H9 (cell line): ENCODE measurements at regions not wholly inside any gene's neighbourhood (a gene's known extent, or its start where the extent isn't known, plus 50 kb on each side); places are given as distances from the start of the nearest gene placed in this dataset.

ENCODE experiments used
- DNase-seq: peaks from one replicate; pipeline ENCODE4 v3.0.0-alpha.2; 2017
- H2AFZ ChIP-seq: one replicate; pipeline ENCODE4 v1.6.1; 2013; ENCODE audit warnings: mild to moderate bottlenecking, low read length, control low read depth, moderate library complexity
- H2AK5ac ChIP-seq: 2 replicates; pipeline ENCODE4 v1.6.1; 2013; ENCODE audit warnings: low read length, control low read depth, mixed read lengths; ENCODE audit not compliant: insufficient read length
- H2BK120ac ChIP-seq: one replicate; pipeline ENCODE4 v1.6.1; 2013; ENCODE audit warnings: low read depth, mild to moderate bottlenecking, low read length, control low read depth, inconsistent platforms; ENCODE audit not compliant: poor library complexity, severe bottlenecking
- H2BK12ac ChIP-seq: 2 replicates; pipeline ENCODE4 v1.6.1; 2013; ENCODE audit warnings: low read length, control low read depth, mixed read lengths, low read depth; ENCODE audit not compliant: insufficient read length
- H2BK15ac ChIP-seq: 2 replicates; pipeline ENCODE4 v1.6.1; 2013; ENCODE audit warnings: low read depth, low read length, control low read depth
- H2BK20ac ChIP-seq: one replicate; pipeline ENCODE4 v1.6.1; 2013; ENCODE audit warnings: low read depth, mild to moderate bottlenecking, low read length, control low read depth, inconsistent platforms; ENCODE audit not compliant: poor library complexity, severe bottlenecking
- H2BK5ac ChIP-seq: 2 replicates; pipeline ENCODE4 v1.6.1; 2013; ENCODE audit warnings: low read length, control low read depth, mixed read lengths; ENCODE audit not compliant: insufficient read length
- H3K14ac ChIP-seq: 2 replicates; pipeline ENCODE4 v1.6.1; 2013; ENCODE audit warnings: low read length, control low read depth; ENCODE audit not compliant: insufficient read depth
- H3K18ac ChIP-seq: 2 replicates; pipeline ENCODE4 v1.6.1; 2013; ENCODE audit warnings: low read depth, mild to moderate bottlenecking, mixed read lengths, low read length, control low read depth; ENCODE audit not compliant: insufficient read length
- H3K23ac ChIP-seq: 2 replicates; pipeline ENCODE4 v1.6.1; 2013; ENCODE audit warnings: low read length, control low read depth, mixed read lengths, low read depth; ENCODE audit not compliant: insufficient read length
- H3K23me2 ChIP-seq: 2 replicates; pipeline ENCODE4 v1.6.1; 2013; ENCODE audit warnings: low read depth, mild to moderate bottlenecking, mixed read lengths, low read length, control low read depth; ENCODE audit not compliant: insufficient read length, poor library complexity, severe bottlenecking
- H3K27ac ChIP-seq: 2 replicates; pipeline ENCODE4 v1.5.1; 2013; ENCODE audit warnings: low read length, control low read depth, mixed read lengths, low read depth; ENCODE audit not compliant: insufficient read length
- H3K27me3 ChIP-seq: 2 replicates; pipeline ENCODE4 v1.6.1; 2013; ENCODE audit warnings: low read length, control low read depth, inconsistent platforms; ENCODE audit not compliant: insufficient read depth
- H3K4ac ChIP-seq: 2 replicates; pipeline ENCODE4 v1.6.1; 2013; ENCODE audit warnings: low read depth, mild to moderate bottlenecking, control low read depth, inconsistent platforms, low read length, moderate library complexity
- H3K4me1 ChIP-seq: 2 replicates; pipeline ENCODE4 v1.6.1; 2013; ENCODE audit warnings: low read length, control low read depth, inconsistent platforms; ENCODE audit not compliant: insufficient read depth
- H3K4me2 ChIP-seq: 2 replicates; pipeline ENCODE4 v1.6.1; 2013; ENCODE audit warnings: low read length, control low read depth, mixed read lengths; ENCODE audit not compliant: insufficient read length, insufficient read depth
- H3K56ac ChIP-seq: 2 replicates; pipeline ENCODE4 v1.6.1; 2013; ENCODE audit warnings: low read depth, mild to moderate bottlenecking, mixed read lengths, low read length, control low read depth; ENCODE audit not compliant: insufficient read length
- H3K79me1 ChIP-seq: 2 replicates; pipeline ENCODE4 v1.6.1; 2013; ENCODE audit warnings: low read depth, mild to moderate bottlenecking, moderate library complexity, low read length, control low read depth, inconsistent platforms; ENCODE audit not compliant: insufficient read depth, poor library complexity, severe bottlenecking
- H3K79me2 ChIP-seq: 2 replicates; pipeline ENCODE4 v1.6.1; 2013; ENCODE audit warnings: low read length, control low read depth, inconsistent platforms; ENCODE audit not compliant: insufficient read depth
- H3K9ac ChIP-seq: 2 replicates; pipeline ENCODE4 v1.6.1; 2013; ENCODE audit warnings: low read length, control low read depth, mixed read lengths; ENCODE audit not compliant: insufficient read length; ENCODE audit errors: extremely low read depth
- H3K9me3 ChIP-seq: one replicate; pipeline ENCODE4 v1.6.1; 2013; ENCODE audit warnings: low read depth, low read length, inconsistent platforms; ENCODE audit not compliant: control insufficient read depth
- H3T11ph ChIP-seq: one replicate; pipeline ENCODE4 v1.6.1; 2013; ENCODE audit warnings: mild to moderate bottlenecking, low read length, control low read depth, inconsistent platforms
- H4K20me1 ChIP-seq: one replicate; pipeline ENCODE4 v1.6.1; 2013; ENCODE audit not compliant: control insufficient read depth, insufficient read length, insufficient read depth
- H4K5ac ChIP-seq: 2 replicates; pipeline ENCODE4 v1.6.1; 2013; ENCODE audit warnings: low read depth, mild to moderate bottlenecking, mixed read lengths, low read length, control low read depth; ENCODE audit not compliant: insufficient read length
- H4K8ac ChIP-seq: replicated peaks from 2 replicates; pipeline ENCODE4 v1.6.1; 2013; ENCODE audit warnings: low read length, control low read depth, mixed read lengths, low read depth; ENCODE audit not compliant: insufficient read length
- H4K91ac ChIP-seq: 2 replicates; pipeline ENCODE4 v1.6.1; 2013; ENCODE audit warnings: low read depth, mild to moderate bottlenecking, moderate library complexity, mixed read lengths, low read length, control low read depth; ENCODE audit not compliant: insufficient read length
- H3K27ac Mint-ChIP-seq, 3 experiments: 2 replicates in 2 of 3; 3 replicates in 1 of 3; pipeline ENCODE4 v1.8.0; 2020 to 2021; ENCODE audit warnings: mixed read lengths in 3 of 3, mild to moderate bottlenecking in 1 of 3, moderate library complexity in 1 of 3
- H3K27me3 Mint-ChIP-seq: 2 replicates; pipeline ENCODE4 v1.8.0; 2021; ENCODE audit warnings: low read depth, mild to moderate bottlenecking, moderate library complexity, mixed read lengths
- H3K36me3 Mint-ChIP-seq, 3 experiments: 2 replicates in 2 of 3; 3 replicates in 1 of 3; pipeline ENCODE4 v1.8.0; 2020 to 2021; ENCODE audit warnings: low read depth in 3 of 3, mixed read lengths in 3 of 3; ENCODE audit not compliant: insufficient read depth in 1 of 3
- H3K4me1 Mint-ChIP-seq, 2 experiments: 2 replicates each; pipeline ENCODE4 v1.8.0; 2020; ENCODE audit warnings: mixed read lengths in 2 of 2
- H3K4me3 Mint-ChIP-seq, 2 experiments: 2 replicates in 1 of 2; 3 replicates in 1 of 2; pipeline ENCODE4 v1.8.0; 2020 to 2021; ENCODE audit warnings: mild to moderate bottlenecking in 2 of 2, mixed read lengths in 2 of 2, moderate library complexity in 1 of 2
- H3K9me3 Mint-ChIP-seq, 2 experiments: 2 replicates in 1 of 2; 3 replicates in 1 of 2; pipeline ENCODE4 v1.8.0; 2020; ENCODE audit warnings: mild to moderate bottlenecking in 2 of 2, mixed read lengths in 2 of 2, moderate library complexity in 1 of 2
- whole genome bisulfite sequencing: extraction: QIAGEN DNeasy Blood & Tissue Kit; methylation state at CpG from one replicate; pipeline ENCODE4 v1.1.7; 2013; ENCODE audit warnings: missing lambda C conversion rate, low lambda C conversion rate, mixed read lengths; ENCODE audit not compliant: insufficient read length; ENCODE audit errors: extremely low coverage; 5-methylcytosine and 5-hydroxymethylcytosine counted together
- TF ChIP-seq, protein P1 (sequence below): fragments of 200-600 bp; sonication (generic); conservative IDR thresholded peaks from 3 replicates; pipeline ENCODE4 v1.8.0; 2021; ENCODE audit warnings: antibody characterized with exemption, mild to moderate bottlenecking

DNA sequence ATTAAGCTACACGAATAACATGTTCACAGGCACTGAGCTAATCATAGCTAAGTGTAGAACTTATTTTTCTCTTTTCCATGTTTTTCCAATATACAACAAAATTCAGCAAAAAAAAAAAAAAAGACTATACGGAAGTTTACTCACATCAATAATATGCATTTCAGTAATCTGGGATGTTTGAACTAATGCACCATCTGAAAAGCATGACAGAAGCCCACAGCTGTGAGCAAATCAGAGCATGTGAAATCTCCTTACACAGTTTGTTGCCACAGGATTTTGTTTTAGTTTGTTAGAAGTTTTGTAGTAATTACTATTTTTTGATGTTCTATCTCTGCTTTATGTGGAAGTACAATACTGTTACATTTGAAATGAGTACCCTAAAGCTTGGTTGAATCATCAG is 1051.7 kb downstream of the TTLL7 start:
- Mint-ChIP-seq H3K9me3 (no peaks in the 10 kb centered on the region), H3K27me3 (no peaks in the 10 kb centered on the region), H3K4me3 (no peak overlapping the region), H3K4me1 (no peaks in the 10 kb centered on the region), H3K36me3 (no peaks in the 10 kb centered on the region), H3K27ac (no peak overlapping the region)
- no peaks in the 10 kb centered on the region for H3K27me3 ChIP-seq
- H4K91ac ChIP-seq: no peak overlapping the region
- no peak overlapping the region for H2BK120ac ChIP-seq
- no peak overlapping the region for H2BK5ac ChIP-seq
- no peaks in the 10 kb centered on the region for H3K79me2 ChIP-seq
- WGBS: no CpG with 5 or more reads among the region's 2 CpGs
- no peak overlapping the region for H3K9ac ChIP-seq
- H3K18ac ChIP-seq: no peak overlapping the region
- no peak overlapping the region for H2AK5ac ChIP-seq
- H2BK20ac ChIP-seq: no peak overlapping the region
- no peak overlapping the region for H4K8ac ChIP-seq
- no peaks in the 10 kb centered on the region for H3K4me1 ChIP-seq
- H3K9me3 ChIP-seq: no peaks in the 10 kb centered on the region
- no peak overlapping the region for H2AFZ ChIP-seq
- H3K27ac ChIP-seq: no peak overlapping the region
- TF ChIP-seq, protein P1, sequence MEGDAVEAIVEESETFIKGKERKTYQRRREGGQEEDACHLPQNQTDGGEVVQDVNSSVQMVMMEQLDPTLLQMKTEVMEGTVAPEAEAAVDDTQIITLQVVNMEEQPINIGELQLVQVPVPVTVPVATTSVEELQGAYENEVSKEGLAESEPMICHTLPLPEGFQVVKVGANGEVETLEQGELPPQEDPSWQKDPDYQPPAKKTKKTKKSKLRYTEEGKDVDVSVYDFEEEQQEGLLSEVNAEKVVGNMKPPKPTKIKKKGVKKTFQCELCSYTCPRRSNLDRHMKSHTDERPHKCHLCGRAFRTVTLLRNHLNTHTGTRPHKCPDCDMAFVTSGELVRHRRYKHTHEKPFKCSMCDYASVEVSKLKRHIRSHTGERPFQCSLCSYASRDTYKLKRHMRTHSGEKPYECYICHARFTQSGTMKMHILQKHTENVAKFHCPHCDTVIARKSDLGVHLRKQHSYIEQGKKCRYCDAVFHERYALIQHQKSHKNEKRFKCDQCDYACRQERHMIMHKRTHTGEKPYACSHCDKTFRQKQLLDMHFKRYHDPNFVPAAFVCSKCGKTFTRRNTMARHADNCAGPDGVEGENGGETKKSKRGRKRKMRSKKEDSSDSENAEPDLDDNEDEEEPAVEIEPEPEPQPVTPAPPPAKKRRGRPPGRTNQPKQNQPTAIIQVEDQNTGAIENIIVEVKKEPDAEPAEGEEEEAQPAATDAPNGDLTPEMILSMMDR: no peak
- H2BK12ac ChIP-seq: no peak overlapping the region
- no peaks in the 10 kb centered on the region for H3K79me1 ChIP-seq
- H3K56ac ChIP-seq: no peak overlapping the region
- no peak overlapping the region for H3K4me2 ChIP-seq
- H3K14ac ChIP-seq: no peak overlapping the region
- no peak for DNase-seq
- no peak overlapping the region for H4K5ac ChIP-seq
- no peaks in the 10 kb centered on the region for H3K23me2 ChIP-seq
- no peak overlapping the region for H3K4ac ChIP-seq
- no peaks in the 10 kb centered on the region for H4K20me1 ChIP-seq
- no peak overlapping the region for H2BK15ac ChIP-seq
- H3T11ph ChIP-seq: no peak overlapping the region
- no peak overlapping the region for H3K23ac ChIP-seq
